ENCODE measurements at regions not wholly inside any gene's neighbourhood (a gene's known extent, or its start where the extent isn't known, plus 50 kb on each side); places are given as distances from the start of the nearest gene placed in this dataset.

DNA sequence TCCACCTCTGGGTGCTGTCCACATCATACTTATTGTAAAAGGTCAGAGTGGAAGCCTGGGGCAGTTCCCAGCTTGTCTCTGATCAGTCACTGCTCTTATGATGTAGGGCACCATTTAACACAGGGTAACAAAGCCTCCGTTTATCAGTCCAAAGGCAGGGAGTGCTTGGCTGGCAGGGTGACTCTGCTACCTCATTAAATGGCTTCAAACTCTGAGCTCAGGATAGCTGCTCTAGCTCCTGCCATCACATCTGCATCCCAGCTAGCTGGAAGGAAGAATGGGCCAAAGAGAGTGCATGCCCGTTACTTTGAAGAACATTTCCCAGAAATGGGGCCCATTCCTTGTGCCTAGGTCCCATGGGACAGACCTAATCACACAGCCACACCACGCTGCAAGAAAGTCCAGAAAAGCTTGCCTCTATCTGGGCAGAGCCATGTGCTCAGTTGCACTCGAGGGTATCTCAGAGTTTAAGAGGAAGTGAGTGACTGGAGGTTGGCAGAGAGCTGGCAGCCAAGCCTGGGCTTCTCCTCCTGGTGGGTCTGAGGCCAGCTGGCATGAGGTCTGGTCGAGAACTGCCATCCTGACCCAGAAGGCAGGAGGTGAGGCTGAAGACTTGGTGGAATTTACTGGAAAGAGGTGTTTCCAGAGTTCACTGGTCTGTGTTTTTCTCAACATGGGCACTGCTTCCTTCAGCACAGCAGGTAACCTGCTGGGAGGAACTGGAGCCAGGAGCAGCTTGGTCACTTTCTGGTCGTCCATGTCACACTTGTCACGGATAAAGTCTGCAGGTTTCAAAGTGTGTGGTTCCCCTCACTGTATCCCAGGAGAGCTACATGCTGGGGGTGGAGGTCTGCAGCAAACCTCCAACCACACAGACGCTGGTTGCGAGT is 935.7 kb downstream of the BRD1 start:
- peak; percentile 3 for DNase-seq

DNA sequence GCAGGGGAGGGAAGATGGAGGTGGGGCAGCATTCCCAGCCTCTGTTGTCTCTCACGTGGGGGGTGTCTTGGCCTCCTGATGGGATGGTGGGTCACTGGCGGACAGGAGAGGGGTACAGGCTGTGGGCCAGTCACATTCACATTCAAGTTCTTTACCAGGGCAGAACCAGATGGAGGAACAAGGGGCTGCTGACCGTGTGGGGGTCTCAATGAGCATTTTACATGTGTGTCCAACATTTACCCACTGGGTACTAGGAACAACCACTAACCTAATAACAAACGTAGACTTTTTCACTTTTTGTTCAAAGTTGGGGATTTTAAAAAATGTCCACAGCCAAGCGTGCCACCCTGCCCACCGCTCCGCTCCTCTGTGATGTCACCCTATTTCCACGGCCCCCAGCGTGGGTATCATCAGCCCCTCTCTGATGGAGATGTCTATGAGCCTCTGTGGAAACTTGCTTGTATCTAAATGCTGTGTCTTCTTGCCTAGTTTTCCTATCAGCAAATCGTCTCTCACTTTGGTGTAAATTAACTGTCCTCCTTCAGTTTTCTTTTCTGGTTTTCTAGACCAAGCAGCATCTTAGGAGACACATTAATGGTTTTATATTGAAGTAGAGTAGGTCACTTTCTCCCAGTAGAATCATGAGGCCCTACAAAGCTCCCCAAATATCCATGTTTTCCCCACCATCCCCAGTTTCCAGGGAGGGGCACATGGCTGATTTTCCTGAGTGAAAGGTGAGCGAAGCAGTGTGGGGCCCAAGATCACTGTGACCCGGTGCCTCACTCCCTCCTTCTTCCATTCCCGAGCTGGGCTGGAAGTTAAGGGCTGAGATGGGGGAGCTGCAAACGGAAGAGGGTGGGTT is 936.7 kb downstream of the BRD1 start:
- DNase-seq: no peak

DNA sequence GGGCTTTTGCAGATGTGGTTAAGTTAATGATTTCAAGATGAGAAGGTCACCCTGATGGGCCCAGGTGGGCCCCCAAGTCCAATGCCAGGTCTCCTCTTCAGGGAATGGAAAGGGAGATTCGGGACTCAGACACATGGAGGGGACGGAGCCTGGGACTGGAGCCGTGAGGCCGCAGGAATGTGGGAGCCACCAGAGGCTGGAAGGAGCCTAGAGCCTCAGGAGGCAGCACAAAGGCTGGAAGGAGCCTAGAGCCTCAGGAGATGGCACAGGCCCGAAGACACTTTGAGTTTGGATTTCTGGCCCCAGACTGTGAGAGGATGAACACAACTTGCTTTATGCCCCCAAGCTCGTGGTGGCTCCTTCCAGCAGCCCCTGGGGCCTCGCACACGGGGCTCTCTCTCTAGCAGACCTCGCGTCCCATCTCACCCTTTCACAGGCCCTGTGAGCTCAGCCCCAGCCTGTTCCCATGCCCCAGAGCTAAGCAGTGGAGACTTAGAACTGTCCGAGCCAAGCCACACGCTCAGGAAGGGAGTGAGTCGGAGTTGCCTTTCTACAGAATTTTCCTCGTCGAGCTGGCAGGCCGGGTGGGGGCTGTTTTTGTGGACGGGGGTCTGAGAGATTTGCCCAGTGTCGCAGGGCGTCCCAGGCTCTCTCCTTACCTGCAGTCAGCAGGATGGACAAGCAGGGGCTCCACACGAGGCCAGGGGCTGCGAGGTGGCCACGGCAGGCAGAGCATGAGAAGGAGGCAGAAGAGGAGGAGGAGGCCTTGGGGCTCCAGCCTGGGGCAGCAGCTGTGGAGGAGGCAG is 937.6 kb downstream of the BRD1 start:
- DNase-seq: peak; percentile 13

DNA sequence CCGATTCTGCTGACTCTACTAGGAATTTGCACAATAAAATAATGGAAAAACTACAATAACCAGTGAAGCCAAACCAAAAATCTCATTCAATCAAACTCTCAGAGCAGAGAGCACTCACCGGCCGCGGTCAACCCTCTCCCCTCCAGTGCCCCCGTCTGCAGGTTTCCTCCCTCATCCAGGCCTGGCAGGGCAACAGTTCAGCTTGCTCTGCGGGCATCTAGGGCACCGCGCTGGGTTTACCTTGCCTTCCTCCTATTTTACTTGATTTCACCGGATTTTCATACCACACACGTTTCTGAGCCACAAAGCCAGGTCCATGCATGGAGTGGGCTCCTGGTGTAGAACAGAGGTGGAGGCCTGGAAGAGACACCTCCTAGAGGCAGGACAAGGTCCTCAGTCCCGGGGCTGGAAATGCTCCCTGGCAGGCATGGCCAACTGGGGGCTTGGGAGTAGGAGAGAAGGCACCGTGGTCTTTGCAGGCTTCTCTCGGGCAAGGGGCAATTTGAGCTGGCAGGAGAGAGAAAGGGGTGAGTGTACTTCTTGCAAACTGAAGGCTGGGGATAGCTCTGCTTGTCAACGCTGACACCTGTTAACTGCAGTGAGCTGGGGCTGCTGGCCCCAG is 938.4 kb downstream of the BRD1 start:
- peak; percentile 4 for DNase-seq

DNA sequence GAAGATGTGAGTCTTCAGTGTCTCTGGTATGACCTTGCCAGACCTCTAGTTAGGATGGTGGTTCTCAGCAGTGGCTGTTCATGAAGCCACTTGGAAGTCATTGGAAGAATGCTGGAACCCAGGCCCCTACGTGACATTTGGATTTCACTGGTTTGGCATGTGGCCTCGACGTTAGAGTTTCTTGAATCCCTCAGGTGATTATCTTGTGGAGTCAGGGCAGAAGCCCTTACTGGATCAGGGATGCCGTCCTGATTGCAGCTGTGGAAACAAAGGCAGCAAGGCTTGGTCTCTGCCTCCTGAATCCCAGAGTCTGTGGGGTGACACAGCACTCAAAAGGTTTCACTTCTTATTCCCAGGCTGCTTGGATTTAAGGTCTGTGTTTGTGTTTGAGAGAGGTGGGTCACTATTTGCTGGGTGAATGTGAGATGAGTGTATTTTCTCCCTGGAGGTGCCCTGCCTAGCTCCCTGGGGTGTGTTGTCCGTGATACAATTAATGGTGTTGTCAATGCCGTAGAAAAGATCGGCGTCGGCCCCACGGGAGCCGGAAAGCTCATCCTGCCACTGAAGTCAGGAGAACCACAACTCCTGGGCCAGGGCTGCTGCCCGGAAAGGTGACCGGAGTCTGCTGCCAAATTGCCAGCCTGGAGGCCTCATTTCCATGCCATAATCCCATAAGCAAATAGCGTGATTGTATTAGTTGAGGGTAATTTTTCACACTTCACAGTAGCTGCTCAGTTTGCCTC is 939.0 kb downstream of the BRD1 start:
- peak; percentile 2 for DNase-seq

DNA sequence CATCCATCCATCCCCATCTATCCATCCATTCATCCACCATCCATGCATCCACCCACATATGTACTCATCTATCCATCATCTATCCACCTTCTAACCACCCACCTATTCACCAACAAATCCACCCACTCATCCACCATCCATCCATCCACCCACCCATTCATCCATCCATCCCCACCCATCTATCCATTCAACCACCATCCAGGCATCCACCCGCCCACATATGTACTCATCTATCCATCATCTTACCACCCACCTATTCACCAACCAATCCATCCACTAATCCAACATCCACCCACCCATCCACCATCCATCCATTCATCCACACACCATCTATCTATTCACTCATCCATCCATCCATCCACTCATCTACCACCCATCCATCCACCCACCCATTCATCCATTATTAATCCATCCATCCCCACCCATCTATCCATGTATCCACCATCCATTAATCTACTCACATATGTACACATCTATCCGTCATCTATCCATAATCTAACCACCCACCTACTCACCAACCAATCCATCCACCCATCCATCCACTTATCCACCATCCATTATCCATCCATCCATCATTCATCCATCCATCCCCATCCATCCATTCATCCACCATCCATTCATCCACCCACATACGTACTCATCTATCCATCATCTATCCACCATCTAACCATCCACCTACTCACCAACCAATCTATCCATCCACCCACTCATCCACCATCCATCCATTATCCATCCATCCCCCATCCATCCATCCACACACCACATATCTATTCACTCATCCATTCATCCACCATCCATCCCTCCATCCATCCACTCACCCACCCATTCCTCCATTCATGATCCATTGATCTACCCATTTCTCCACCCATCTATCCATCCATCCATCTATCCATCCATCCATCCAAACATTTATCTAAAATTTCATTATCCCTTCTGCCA is 940.0 kb downstream of the BRD1 start:
- DNase-seq: no peak

DNA sequence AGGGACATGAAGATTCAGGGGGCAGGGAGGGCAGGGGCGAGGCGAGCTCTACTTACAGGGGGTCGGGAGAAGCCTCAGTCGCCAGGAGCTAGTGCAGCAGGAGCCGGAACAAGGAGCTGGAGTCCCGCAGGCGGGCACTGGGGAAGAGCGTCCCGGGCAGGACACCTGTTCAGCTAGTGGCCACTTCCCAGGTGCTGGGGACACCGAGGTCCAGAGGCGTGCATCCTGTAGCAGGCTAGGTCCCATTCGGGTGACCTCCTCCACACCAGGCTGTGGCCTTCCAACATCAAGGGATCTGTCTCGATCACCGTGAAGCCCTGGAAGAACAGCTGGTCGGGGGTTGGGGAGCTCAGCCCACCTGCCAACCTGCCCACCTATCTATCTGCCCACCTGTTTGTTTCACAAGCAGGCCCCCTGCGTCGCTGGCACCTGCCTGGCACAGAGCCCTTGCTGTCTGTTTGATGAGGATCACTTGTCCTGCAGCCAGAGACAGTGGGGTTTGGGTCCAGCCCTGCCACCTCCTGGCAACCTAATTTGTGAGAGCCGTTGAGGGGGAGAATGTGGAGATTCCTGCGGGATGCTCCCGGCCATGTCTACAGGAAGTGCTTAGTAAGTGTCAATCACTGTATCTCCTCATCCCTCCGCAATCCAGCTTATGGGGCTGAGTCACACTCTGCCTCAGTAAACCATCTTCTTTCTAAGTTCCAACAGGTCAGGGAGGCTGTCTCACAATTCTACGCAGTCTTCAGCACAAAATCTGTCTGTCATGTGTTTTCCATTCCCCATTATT is 940.9 kb downstream of the BRD1 start:
- peak; percentile 6 for DNase-seq

DNA sequence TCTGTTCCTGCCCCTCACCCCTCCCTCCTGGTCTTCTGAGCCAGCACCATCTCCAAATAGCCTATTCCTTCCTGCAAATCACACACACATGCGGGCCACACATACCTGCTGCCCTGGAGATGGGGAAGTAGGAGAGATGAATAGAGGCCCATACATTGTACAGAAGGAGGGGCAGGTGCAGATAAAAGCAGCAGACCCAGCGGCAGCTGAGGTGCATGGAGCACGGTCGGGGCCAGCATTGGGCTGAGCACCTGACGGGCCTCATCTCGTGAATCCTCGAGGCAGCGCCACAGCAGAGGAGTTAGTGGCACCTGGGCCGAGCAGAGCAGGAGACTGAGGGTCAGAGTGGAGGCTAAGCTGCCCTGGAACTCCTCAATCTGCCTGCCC is 941.8 kb downstream of the BRD1 start:
- peak; percentile 3 for DNase-seq

DNA sequence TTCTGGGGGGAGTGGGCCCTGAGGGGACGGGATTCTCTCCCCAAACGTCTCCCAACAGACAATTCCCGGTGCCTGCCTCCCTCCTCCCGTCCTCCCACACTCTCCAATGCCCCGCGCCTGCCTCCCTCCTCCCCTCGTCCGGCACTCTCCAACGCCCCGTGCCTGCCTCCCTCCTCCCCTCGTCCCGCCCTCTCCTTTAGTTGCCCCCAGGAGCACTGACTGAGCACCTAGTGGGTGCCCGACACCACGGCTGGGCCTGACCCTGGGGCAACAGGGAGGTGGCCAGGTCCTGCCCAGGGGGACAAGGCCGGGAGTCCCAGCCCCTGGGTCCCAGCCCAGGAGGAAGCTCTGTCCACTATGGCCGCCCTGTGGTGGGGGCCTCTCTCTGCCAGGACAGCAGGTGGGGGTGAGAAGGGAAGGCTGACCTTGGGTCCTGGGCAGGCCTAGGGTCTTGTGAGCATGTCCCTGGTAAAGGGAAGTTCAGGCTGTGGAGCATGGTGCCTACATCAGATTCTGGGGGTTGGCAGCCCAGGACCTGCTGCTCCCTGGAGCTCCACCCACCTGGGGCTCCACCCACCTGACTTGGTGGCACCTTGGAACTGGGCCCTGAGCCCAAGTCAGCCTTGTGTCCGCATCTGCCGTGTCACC is 942.3 kb downstream of the BRD1 start:
- peak; percentile 11 for DNase-seq

DNA sequence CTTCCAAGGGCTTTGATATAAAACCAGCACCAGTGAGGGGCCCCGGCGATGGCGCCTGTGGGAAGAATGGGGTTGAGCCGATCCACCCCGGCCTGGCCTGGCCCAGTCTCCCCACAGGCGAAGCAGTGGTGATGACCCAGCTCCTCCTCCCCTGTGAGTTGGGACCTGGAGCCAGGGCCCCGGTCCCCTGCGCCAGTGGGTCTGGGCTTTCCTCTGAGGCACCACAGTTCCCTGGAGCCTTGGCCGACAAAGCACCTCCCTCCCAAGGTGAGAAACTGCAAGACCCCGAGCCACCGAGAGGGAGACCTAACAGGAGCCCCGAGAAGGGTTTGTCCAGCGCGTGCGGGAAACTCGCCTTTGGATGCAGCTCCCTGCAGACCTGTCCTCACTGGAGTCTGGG is 942.9 kb downstream of the BRD1 start:
- peak; percentile 8 for DNase-seq

DNA sequence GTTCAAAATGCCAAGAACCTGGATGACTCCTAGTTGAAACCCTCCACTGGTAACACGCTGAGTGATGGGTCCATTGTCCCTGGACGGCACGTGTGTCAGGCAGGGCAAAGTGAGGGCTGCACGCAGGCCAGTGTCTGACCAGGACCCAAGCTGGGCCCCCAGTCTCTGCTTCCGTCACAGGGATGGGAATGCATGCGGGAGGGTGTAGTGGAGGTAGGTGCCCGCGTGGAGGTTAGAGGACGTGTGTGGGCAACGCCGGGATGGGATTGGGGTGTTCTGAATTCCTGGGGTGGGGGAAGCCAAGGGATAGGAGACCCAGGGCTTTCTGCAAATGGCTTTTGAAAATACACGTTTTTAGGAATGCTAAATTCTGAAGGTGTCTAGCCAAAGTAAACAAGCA is 943.3 kb downstream of the BRD1 start:
- DNase-seq: no peak

DNA sequence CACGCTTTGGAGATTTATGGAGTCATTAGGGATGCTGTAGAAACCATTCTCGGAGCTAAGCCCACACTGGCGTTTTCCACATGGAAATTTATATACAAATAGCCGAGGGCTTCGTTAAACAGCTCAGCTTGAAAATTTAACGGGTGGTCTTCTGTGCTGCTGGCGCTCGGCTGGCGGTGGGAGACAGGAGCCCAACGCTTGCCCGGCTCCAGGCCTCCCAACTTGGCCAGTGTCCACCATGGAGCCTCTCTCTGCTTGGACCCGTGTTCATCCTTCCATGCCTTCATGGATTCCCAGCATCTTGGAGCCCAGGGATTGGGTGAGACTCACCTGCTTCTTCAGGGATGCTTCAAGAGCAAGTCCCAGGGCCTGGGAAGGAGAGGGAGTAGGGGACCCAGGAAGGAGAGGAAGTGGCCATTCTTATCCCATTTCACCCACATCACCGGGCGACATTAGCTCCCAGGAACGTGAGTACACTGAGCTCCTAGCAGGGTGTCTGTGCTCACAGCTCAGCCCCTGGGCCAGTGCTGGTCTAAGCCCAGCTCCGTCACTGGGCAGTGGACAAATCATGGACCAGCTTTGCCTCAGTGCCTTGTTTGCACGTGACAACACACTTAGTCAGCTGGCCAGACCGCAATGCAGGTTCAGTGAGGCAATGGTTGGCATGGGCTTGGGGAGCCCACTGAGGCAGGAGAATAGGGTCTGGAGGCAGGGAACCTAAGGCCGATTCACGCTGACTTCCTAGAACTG is 944.3 kb downstream of the BRD1 start:
- peak; percentile 1 for DNase-seq

DNA sequence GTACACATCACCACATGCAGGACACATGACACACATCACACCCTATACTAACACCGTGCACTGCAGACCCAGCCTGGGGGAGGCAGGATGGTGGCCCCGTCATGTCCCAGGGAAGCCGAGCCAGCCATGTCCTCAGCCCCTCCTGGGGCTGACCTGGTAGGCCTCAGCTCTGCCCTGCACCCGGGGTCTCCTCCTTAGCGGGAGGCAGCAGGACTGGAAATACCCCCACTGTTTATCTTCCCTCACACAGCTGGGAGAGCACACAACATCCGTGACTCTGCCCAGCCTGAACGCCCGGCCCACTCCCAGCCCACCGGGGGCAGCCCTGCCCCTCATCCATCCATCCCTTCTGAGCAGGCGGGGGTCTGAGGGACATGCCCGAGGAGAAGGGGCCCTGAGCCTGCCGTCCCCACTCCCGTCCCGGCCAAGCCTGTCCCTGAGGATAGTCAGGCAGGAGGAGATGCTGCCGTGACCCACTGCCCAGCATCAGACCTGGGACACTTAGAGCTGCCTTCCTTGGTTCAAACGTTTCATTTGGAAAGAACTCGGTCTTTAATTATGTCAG is 945.0 kb downstream of the BRD1 start:
- no peak for DNase-seq

DNA sequence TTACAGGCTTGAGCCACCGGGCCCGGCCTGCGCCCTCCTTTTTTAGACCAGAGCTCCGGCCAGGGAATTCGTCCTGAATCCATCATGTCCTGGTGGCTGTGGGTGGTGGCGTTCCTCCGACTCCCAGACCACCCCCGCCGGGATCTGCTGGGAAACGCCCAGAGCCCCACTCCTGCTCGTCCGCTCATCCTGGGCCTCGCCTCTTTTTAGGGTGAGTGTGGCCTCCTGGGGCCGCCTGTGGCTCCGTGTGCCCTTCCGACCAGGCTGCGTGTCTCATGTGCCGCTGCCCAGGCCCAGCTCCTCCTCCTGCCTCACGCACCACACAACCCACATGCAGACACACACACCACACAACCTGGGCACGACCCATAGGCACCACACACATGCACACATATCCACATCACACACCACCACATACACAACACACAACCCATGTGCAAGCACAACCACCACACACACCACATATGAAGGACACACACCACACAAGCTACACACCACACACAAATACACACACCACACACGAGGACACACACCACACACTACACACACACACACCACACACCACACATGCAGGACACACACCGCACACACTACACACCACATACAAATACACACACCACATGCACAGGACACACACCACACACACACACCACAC is 946.2 kb downstream of the BRD1 start:
- DNase-seq: no peak

DNA sequence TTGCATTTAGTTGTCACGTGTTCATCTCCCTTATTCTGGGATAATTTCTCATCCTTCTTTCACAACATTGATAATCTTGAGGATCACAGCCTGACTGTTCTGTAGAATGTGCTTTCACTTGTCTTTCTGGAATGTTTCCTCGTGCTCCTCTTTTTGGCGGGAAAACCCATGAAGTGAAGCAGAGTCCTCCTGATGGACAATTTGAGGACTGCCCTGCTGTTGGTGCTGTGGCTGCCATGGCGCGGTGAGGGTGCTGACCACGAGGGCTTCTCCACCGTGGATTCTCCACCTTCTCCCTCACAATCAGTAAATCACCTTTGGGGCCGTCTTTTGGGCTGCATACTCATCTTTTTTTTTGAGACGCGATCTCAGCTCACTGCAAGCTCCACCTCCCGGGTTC is 946.9 kb downstream of the BRD1 start:
- no peak for DNase-seq

DNA sequence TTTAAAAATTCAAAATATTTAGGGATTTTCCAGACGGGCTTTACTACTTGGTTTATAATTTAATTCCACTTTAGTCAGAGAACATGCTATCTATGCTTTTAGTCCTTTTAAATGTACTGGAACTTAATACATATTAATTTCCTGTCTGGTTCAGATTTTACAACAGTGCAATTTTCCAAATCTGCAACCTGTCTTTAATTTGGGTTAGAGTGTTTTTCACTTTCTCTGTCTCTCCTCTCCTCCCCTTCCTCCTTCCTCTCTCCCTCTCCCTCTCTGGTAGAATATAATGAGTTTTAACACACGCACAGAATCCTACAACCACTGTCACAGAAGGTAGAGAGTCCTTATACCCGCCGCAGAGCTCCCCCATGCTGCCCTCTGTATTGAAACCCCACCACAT is 950.7 kb downstream of the BRD1 start:
- DNase-seq: no peak

DNA sequence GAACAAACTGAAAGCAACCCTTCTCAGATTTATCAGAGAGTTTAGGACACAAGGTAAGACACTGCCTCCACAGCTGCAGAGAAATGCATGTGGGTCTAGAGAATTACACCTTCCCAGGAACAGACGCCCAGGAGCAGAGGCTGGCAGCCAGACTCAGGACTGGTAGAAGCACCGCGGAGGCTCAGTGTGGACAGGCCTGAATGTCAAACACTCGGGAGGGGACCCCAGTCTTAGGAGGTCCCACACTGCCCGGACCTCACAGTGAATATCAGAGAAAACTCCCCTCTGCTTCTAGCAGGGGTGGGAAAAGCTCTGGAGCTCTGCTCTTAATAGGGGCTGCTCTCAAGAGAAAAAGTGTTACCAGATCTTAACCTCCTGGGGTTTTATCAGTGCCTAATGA is 952.7 kb downstream of the BRD1 start:
- DNase-seq: no peak

DNA sequence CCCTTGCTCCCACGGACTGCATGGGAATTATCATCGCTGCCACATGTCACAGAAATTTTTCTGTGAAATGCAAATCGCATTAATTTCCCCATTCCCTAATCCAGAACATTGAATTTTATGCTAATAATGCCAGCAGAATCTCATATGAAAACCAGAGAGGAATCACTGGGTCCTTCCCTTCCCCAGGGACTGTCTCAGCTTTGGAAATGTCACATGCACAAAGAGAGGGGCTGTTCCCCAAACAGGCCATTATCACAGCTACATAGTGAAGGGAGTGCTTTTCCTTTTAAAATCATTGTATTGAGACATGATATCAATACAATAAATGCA is 954.5 kb downstream of the BRD1 start:
- DNase-seq: no peak
